Lower leg skin (tissue), 4 donors: ENCODE measurements at regions not wholly inside any gene's neighbourhood (a gene's known extent, or its start where the extent isn't known, plus 50 kb on each side); places are given as distances from the start of the nearest gene placed in this dataset.
A peak's percentile ranks its signal among the peaks of the same experiment; 100 is the strongest.

ENCODE experiments used
- DNase-seq, 2 donors: peaks; one replicate each; pipeline ENCODE4 v3.0.0-alpha.2; 2019; ENCODE audit warnings: low spot score in 2 of 2
- H3K4me3 ChIP-seq: fragments of 200-600 bp; sonication (generic); 2 replicates; pipeline ENCODE4 v1.5.1; 2017; ENCODE audit warnings: mild to moderate bottlenecking, low read depth; ENCODE audit not compliant: poor library complexity, severe bottlenecking
- POLR2A ChIP-seq, 2 donors: fragments of 450-650 bp; IDR thresholded peaks; one replicate each; pipeline ENCODE4 v1.6.1; 2016 to 2017; ENCODE audit warnings: antibody characterized with exemption in 2 of 2, mild to moderate bottlenecking in 1 of 2, moderate library complexity in 1 of 2
- WGBS, 2 donors: methylation state at CpG; one replicate each; pipeline ENCODE4 v1.1.5; 2018; 5-methylcytosine and 5-hydroxymethylcytosine counted together
- intact Hi-C: fragments of 100-400 bp; cut with DNase I; formaldehyde crosslinking; loops from one replicate; pipeline ENCODE4 v1.15.0; 2023; ENCODE audit warnings: low total_unique reads
- TF ChIP-seq, protein P1 (sequence below), 3 donors: fragments of 450-650 bp; IDR thresholded peaks; one replicate each; pipeline ENCODE4 v1.5.1; 2016; ENCODE audit warnings: antibody characterized with exemption in 3 of 3, mild to moderate bottlenecking in 3 of 3, moderate library complexity in 2 of 3

DNA sequence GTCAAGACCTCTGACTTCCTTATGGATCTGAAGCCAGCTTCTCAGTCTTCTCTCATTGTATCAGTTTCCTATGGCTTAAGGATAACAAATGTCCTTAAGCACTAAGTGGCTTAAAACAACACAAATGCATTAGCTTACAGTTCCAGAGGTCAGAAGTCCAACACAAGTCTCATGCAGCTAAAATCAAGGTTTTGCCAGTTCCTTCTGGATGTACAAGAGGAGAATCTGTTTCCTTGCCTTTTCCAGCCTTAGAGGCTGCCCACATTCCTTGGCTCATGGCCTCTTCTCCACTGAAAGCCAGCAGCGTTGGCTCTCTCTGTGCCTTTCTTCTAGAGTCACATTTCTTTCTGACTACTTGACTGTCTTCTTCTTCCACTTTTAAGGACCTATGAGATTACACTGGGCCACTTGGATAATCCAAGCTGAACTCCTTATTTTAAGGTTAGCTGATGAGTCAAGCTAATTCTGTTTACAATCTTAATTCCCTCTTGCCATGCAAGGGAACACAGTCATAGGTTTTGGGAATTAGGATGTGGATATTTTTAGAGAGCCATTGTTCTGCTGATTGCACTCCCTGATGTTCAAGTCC, 179.0 kb downstream of the BCAS1 start:
- peak in 1 of 2 donors; percentile 74 for DNase-seq
- intact Hi-C loops, result no loop called here
- WGBS, 2 donors, result 33 to 41% methylated on average over 1 of the region's 1 CpG

DNA sequence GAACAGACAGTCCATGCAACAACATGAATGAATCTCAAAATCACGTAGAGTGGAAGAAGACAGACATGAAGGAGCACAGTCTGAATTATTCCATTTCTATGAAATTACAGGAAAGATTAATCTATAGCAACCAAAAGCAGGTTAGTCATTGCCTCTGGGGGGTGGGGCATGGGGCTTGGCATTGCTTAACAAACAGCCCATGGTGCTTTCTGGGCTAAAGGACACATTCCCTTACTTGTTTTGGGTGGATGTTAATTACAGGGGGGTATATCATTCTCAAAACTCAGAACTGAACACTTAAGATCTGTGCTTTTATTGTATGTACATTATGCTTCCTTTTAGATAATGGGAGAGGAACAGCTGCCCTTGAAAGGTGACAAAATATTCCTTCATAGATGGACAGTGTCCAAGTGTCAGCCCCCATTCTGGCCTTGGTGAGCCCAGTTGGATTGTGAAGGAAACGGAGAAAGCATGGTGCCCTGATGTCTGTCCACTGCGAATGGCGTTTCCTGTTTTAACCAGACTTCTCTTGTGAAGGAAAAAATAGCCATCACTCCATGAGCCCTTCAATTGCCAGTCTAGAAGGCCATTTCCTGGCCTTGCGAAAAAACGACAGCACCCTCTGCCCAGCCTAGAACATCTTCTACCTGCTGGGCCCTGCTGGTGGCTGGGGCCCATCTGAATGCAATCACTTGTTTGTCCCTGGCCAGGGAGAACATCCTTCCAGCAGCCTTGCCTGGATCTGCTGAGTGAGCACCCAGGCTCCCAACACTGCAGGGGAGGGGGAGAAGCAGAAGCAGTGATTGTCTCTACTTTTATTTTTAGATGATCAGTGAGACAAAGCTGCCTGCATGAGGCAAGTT, 179.7 kb downstream of the BCAS1 start:
- H3K4me3 ChIP-seq, result no peak overlapping the region
- TF ChIP-seq POLR2A (IDR thresholded peaks at IDR 0.05), result no peak
- TF ChIP-seq, protein P1, sequence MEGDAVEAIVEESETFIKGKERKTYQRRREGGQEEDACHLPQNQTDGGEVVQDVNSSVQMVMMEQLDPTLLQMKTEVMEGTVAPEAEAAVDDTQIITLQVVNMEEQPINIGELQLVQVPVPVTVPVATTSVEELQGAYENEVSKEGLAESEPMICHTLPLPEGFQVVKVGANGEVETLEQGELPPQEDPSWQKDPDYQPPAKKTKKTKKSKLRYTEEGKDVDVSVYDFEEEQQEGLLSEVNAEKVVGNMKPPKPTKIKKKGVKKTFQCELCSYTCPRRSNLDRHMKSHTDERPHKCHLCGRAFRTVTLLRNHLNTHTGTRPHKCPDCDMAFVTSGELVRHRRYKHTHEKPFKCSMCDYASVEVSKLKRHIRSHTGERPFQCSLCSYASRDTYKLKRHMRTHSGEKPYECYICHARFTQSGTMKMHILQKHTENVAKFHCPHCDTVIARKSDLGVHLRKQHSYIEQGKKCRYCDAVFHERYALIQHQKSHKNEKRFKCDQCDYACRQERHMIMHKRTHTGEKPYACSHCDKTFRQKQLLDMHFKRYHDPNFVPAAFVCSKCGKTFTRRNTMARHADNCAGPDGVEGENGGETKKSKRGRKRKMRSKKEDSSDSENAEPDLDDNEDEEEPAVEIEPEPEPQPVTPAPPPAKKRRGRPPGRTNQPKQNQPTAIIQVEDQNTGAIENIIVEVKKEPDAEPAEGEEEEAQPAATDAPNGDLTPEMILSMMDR (IDR thresholded peaks at IDR 0.05), result no peak
- 91 to 94% methylated on average over 6 of the region's 6 CpGs for WGBS, 2 donors
- intact Hi-C loops, result no loop called here
- DNase-seq, result peak in 1 of 2 donors; percentile 70

More for the DNA sequence above, 179.0 kb downstream of the BCAS1 start:
- no peak for TF ChIP-seq POLR2A (IDR thresholded peaks at IDR 0.05)
- TF ChIP-seq, protein P1 (IDR thresholded peaks at IDR 0.05), result no peak
- H3K4me3 ChIP-seq, result no peak overlapping the region

DNA sequence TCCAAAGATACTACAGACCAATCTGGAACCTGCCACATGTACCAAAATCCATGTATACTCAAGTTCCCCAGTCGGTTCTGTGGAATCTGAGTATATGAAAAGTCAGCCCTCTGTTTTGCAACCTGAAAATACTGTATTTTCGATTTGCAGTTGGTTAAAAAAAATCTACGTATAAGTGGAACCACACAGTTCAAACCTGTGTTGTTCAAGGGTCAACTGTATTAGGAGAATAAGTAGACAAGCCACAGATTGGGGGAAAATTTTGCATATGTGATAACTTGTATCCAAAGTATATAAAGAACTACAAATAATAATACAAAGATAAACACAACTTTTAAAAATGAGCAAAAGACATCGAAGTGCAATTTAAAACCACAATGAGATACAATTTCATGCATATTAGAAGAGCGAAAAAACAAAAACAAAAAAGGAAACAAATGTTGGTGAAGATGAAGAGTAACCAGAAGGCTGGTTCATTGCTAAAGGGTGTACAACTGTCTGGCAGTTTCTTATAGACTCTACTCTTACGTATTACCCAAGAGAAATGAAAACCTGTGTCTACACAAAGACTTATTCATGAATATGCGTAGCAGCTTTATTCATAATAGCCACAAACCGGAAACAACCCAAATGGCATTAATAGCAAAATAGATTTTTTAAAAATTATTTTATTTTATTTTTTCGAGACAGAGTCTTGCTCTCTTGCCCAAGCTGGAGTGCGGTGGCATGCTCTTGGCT, 180.8 kb downstream of the BCAS1 start:
- no peak for DNase-seq
- intact Hi-C loops, result no loop called here
- H3K4me3 ChIP-seq, result no peak overlapping the region
- WGBS, 2 donors, result 92 to 96% methylated on average over 10 of the region's 10 CpGs
- TF ChIP-seq, protein P1 (IDR thresholded peaks at IDR 0.05), result no peak
- no peak for TF ChIP-seq POLR2A (IDR thresholded peaks at IDR 0.05)

DNA sequence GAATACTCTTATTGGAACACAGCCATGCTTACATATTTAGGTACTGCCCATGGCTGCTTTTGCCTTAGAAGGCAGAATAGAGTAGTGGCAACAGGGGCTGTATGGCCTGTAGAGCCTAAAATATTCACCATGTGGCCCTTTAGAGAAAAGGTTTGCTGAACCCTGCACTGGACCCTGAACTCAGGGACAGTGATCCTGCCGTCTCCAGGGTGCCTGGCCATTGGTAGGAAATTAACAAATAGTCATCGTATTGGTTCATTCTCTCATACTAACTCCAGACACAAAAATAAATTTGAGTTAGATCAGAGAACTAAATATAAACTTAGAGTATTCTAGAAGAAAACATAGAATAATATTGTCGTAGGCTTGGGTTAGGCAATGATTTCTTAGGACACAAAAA, 181.4 kb downstream of the BCAS1 start:
- intact Hi-C loops, result no loop called here
- H3K4me3 ChIP-seq, result no peak overlapping the region
- 92 to 95% methylated on average over 3 of the region's 3 CpGs for WGBS, 2 donors
- no peak for TF ChIP-seq POLR2A (IDR thresholded peaks at IDR 0.05)
- TF ChIP-seq, protein P1 (IDR thresholded peaks at IDR 0.05), result no peak
- peak in 1 of 2 donors; percentile 8 for DNase-seq

DNA sequence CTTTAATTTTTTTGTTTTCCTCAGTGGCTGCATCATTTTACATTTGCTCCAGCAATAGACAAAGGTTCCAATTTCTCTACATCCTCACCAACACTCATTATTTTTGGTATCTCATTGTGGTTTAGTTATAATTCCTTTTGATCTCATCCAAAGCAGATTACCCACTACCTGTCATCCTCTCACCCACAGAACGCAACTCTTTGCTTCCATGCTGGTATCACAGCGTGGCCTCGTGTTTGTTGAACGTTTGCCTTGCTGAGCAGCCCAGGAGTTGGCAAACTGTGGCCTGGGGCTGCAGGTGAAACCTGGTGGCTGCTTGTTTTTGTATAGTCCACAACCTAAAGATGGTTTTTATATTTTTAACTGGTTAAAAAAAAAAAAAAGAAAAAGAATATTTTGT, 181.9 kb downstream of the BCAS1 start:
- 62 to 78% methylated on average over 4 of the region's 4 CpGs for WGBS, 2 donors
- peak in 1 of 2 donors; percentile 23 for DNase-seq
- intact Hi-C loops, result no loop called here
- no peak for TF ChIP-seq POLR2A (IDR thresholded peaks at IDR 0.05)
- TF ChIP-seq, protein P1 (IDR thresholded peaks at IDR 0.05), result no peak
- H3K4me3 ChIP-seq, result no peak overlapping the region
